Panc1 (cell line): ENCODE measurements at regions not wholly inside any gene's neighbourhood (a gene's known extent, or its start where the extent isn't known, plus 50 kb on each side); places are given as distances from the start of the nearest gene placed in this dataset.

Source experiments
- POLR2AphosphoS5 ChIP-seq: IDR thresholded peaks from 2 replicates; pipeline ENCODE4 v1.6.1; 2012; ENCODE audit warnings: mild to moderate bottlenecking, low read depth, low read length, moderate library complexity
- SIN3A ChIP-seq: IDR thresholded peaks from 2 replicates; pipeline ENCODE4 v1.6.1; 2012; ENCODE audit warnings: low read depth, mild to moderate bottlenecking, low read length, moderate library complexity, borderline replicate concordance; ENCODE audit not compliant: insufficient read depth
- TCF7L2 ChIP-seq: IDR thresholded peaks from 2 replicates; pipeline ENCODE4 v1.6.1; 2011; ENCODE audit warnings: mild to moderate bottlenecking, low read depth, low read length, inconsistent platforms
- TF ChIP-seq, protein P1 (sequence below): fragments of 450-650 bp; IDR thresholded peaks from 2 replicates; pipeline ENCODE4 v1.5.1; 2017; ENCODE audit warnings: mild to moderate bottlenecking
- TF ChIP-seq, protein P2 (sequence below), 2 experiments: IDR thresholded peaks; 2 replicates each; pipeline ENCODE4 v1.6.1; 2011 to 2012; ENCODE audit warnings: low read depth in 2 of 2, control low read depth in 1 of 2, low read length in 1 of 2, mild to moderate bottlenecking in 1 of 2, moderate library complexity in 1 of 2; ENCODE audit not compliant: insufficient read depth in 1 of 2

DNA sequence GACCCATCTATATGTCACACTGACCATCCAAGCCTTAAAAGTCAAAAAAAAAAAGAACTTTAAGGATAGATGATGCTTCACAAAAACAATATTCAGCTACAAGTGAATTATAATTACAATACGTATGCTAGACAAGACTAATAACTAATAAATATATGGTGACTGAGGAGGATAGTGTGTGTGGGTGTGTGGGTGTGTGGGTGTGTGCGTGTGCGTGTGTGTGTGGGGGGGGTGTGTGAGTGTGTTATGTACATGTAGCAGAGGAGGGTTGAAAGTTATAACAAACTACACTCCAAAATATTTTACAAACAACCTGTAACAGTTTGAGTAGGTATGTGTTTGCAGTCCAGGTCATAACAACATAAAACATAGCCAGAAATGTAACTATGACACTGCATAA is 159.2 kb upstream of the RBBP8 start:
- TF ChIP-seq, protein P1, sequence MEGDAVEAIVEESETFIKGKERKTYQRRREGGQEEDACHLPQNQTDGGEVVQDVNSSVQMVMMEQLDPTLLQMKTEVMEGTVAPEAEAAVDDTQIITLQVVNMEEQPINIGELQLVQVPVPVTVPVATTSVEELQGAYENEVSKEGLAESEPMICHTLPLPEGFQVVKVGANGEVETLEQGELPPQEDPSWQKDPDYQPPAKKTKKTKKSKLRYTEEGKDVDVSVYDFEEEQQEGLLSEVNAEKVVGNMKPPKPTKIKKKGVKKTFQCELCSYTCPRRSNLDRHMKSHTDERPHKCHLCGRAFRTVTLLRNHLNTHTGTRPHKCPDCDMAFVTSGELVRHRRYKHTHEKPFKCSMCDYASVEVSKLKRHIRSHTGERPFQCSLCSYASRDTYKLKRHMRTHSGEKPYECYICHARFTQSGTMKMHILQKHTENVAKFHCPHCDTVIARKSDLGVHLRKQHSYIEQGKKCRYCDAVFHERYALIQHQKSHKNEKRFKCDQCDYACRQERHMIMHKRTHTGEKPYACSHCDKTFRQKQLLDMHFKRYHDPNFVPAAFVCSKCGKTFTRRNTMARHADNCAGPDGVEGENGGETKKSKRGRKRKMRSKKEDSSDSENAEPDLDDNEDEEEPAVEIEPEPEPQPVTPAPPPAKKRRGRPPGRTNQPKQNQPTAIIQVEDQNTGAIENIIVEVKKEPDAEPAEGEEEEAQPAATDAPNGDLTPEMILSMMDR = no peak
- TF ChIP-seq SIN3A (no peak), POLR2AphosphoS5 (no peak), TCF7L2 (no peak)
- TF ChIP-seq, protein P2, sequence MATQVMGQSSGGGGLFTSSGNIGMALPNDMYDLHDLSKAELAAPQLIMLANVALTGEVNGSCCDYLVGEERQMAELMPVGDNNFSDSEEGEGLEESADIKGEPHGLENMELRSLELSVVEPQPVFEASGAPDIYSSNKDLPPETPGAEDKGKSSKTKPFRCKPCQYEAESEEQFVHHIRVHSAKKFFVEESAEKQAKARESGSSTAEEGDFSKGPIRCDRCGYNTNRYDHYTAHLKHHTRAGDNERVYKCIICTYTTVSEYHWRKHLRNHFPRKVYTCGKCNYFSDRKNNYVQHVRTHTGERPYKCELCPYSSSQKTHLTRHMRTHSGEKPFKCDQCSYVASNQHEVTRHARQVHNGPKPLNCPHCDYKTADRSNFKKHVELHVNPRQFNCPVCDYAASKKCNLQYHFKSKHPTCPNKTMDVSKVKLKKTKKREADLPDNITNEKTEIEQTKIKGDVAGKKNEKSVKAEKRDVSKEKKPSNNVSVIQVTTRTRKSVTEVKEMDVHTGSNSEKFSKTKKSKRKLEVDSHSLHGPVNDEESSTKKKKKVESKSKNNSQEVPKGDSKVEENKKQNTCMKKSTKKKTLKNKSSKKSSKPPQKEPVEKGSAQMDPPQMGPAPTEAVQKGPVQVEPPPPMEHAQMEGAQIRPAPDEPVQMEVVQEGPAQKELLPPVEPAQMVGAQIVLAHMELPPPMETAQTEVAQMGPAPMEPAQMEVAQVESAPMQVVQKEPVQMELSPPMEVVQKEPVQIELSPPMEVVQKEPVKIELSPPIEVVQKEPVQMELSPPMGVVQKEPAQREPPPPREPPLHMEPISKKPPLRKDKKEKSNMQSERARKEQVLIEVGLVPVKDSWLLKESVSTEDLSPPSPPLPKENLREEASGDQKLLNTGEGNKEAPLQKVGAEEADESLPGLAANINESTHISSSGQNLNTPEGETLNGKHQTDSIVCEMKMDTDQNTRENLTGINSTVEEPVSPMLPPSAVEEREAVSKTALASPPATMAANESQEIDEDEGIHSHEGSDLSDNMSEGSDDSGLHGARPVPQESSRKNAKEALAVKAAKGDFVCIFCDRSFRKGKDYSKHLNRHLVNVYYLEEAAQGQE (IDR thresholded peaks at IDR 0.05; ENCODE audit: insufficient read depth in 1 of 2, low read depth in 2 of 2, low read length in 1 of 2) = no peak
